HCT116 (cell line): ENCODE measurements at regions not wholly inside any gene's neighbourhood (a gene's known extent, or its start where the extent isn't known, plus 50 kb on each side); places are given as distances from the start of the nearest gene placed in this dataset.

ENCODE experiments used
- ATAC-seq: fragments of 200-7000 bp; cut with Tn5 transposase; 2 replicates; pipeline ENCODE4 v1.9.1; 2020; ENCODE audit warnings: mild to moderate bottlenecking, moderate library complexity
- BruUV-seq: library from RNA; stranded (reverse); fragments of 400-500 nt; replicated peaks from 2 replicates; lab custom pipeline; 2021; lab: Mats Ljungman, UMichigan
- CTCF ChIA-PET: fragments of 300-600 bp; sonication (Branson Sonifier 250); formaldehyde crosslinking; loops from one replicate; lab custom pipeline; 2021; ENCODE audit warnings: antibody characterized with exemption; lab: Charles Lee
- POLR2A ChIA-PET: fragments of 300-600, 350-600 bp; sonication (Branson Sonifier 250); formaldehyde crosslinking; loops from one replicate; lab custom pipeline; 2021; ENCODE audit warnings: antibody characterized with exemption; lab: Charles Lee
- RAD21 ChIA-PET, 2 experiments: fragments of 300-600 bp; sonication (Branson Sonifier 250); formaldehyde crosslinking; loops; one replicate each; lab custom pipeline; 2023; ENCODE audit warnings: low total read pairs in 2 of 2; ENCODE audit not compliant: uncharacterized antibody in 2 of 2, unreplicated experiment in 2 of 2, low non-redundant PET in 1 of 2; lab: Charles Lee
- DNase-seq: peaks from one replicate; pipeline ENCODE4 v3.0.0-alpha.2; 2010; ENCODE audit warnings: low read depth, low spot score
- H2AFZ ChIP-seq: fragments of 200-600 bp; shearing (Covaris generic), sonication (generic); 2 replicates; pipeline ENCODE4 v1.6.1; 2017; ENCODE audit warnings: low read depth, mixed run types, mixed read lengths, antibody characterized with exemption, low read length; ENCODE audit not compliant: poor library complexity, severe bottlenecking
- H3K27ac ChIP-seq: 2 replicates; pipeline ENCODE4 v1.5.1; 2012; ENCODE audit warnings: low read depth, low read length
- H3K27me3 ChIP-seq: fragments of 200-600 bp; sonication (generic); 2 replicates; pipeline ENCODE4 v1.6.1; 2016; ENCODE audit warnings: mixed run types, low read length, mixed read lengths; ENCODE audit not compliant: insufficient read depth
- H3K36me3 ChIP-seq, 2 experiments: fragments of 200-500 bp in 1 of 2; fragments of 200-600 bp in 1 of 2; sonication (Bioruptor generic) in 1 of 2; sonication (generic) in 1 of 2; 2 replicates each; pipeline versions ENCODE4 v1.5.1 to v1.6.1; 2014 to 2016; ENCODE audit warnings: low read length in 2 of 2, inconsistent platforms in 1 of 2, mixed read lengths in 1 of 2, mixed run types in 1 of 2; ENCODE audit not compliant: insufficient read depth in 2 of 2, control insufficient read depth in 1 of 2
- H3K4me1 ChIP-seq, 2 experiments: fragments of 200-600 bp in 1 of 2; sonication (generic) in 1 of 2; 2 replicates each; pipeline versions ENCODE4 v1.5.1 to v1.6.1; 2012 to 2017; ENCODE audit warnings: low read length in 2 of 2, inconsistent platforms in 1 of 2, mild to moderate bottlenecking in 1 of 2, mixed read lengths in 1 of 2, mixed run types in 1 of 2, moderate library complexity in 1 of 2; ENCODE audit not compliant: insufficient read depth in 2 of 2, control insufficient read depth in 1 of 2
- H3K4me2 ChIP-seq: fragments of 200-600 bp; sonication (generic); 2 replicates; pipeline ENCODE4 v1.6.1; 2017; ENCODE audit warnings: mixed run types, low read length, mixed read lengths
- H3K4me3 ChIP-seq, 2 experiments: fragments of 200-600 bp in 1 of 2; sonication (generic) in 1 of 2; replicated peaks in 1 of 2; 2 replicates each; pipeline ENCODE4 v1.5.1; 2011 to 2016; ENCODE audit warnings: low read length in 2 of 2, control low read depth in 1 of 2, low read depth in 1 of 2, mild to moderate bottlenecking in 1 of 2, mixed read lengths in 1 of 2, mixed run types in 1 of 2
- H3K79me2 ChIP-seq: fragments of 200-600 bp; sonication (generic); 2 replicates; pipeline ENCODE4 v1.6.1; 2017; ENCODE audit warnings: mild to moderate bottlenecking, mixed run types, low read length, moderate library complexity, mixed read lengths; ENCODE audit not compliant: insufficient read depth
- H3K9ac ChIP-seq: fragments of 200-600 bp; sonication (generic); 2 replicates; pipeline ENCODE4 v1.6.1; 2016; ENCODE audit warnings: low read length, mixed read lengths
- H3K9me2 ChIP-seq: fragments of 200-600 bp; sonication (generic), shearing (Covaris generic); 2 replicates; pipeline ENCODE4 v1.6.1; 2017; ENCODE audit warnings: mixed run types, mild to moderate bottlenecking, moderate library complexity; ENCODE audit not compliant: insufficient read depth
- H3K9me3 ChIP-seq, 2 experiments: fragments of 200-500 bp in 1 of 2; fragments of 200-600 bp in 1 of 2; sonication (Bioruptor generic) in 1 of 2; sonication (generic) in 1 of 2; 2 replicates each; pipeline ENCODE4 v1.6.1; 2014 to 2017; ENCODE audit warnings: low read length in 2 of 2, mixed read lengths in 2 of 2, inconsistent platforms in 1 of 2, low read depth in 1 of 2, mild to moderate bottlenecking in 1 of 2, mixed run types in 1 of 2, moderate library complexity in 1 of 2; ENCODE audit not compliant: control insufficient read depth in 1 of 2, insufficient read depth in 1 of 2
- H4K20me1 ChIP-seq: fragments of 200-600 bp; sonication (generic), shearing (Covaris generic); 2 replicates; pipeline ENCODE4 v1.6.1; 2017; ENCODE audit warnings: mixed run types, mild to moderate bottlenecking, moderate library complexity; ENCODE audit not compliant: insufficient read depth
- CBX3 ChIP-seq: IDR thresholded peaks from 2 replicates; pipeline ENCODE4 v1.6.1; 2012; ENCODE audit warnings: low read depth
- EGR1 ChIP-seq: IDR thresholded peaks from 2 replicates; pipeline ENCODE4 v1.6.1; 2012; ENCODE audit warnings: low read depth
- ELF1 ChIP-seq: IDR thresholded peaks from 2 replicates; pipeline ENCODE4 v1.6.1; 2012; ENCODE audit warnings: low read depth, borderline replicate concordance
- EZH2 ChIP-seq: fragments of 200-600 bp; sonication (generic); IDR thresholded peaks from 2 replicates; pipeline ENCODE4 v1.6.1; 2017; ENCODE audit warnings: antibody characterized with exemption, mixed run types
- EZH2phosphoT487 ChIP-seq: fragments of 200-600 bp; IDR thresholded peaks from 2 replicates; pipeline ENCODE4 v1.6.1; 2018; ENCODE audit warnings: antibody characterized with exemption, borderline replicate concordance
- FOSL1 ChIP-seq: IDR thresholded peaks from 2 replicates; pipeline ENCODE4 v1.6.1; 2012; ENCODE audit warnings: low read depth
- RAD21 ChIP-seq: IDR thresholded peaks from 2 replicates; pipeline ENCODE4 v1.6.1; 2012; ENCODE audit warnings: low read depth, mild to moderate bottlenecking
- SIN3A ChIP-seq: IDR thresholded peaks from 2 replicates; pipeline ENCODE4 v1.6.1; 2012; ENCODE audit warnings: low read depth
- SRF ChIP-seq: IDR thresholded peaks from 2 replicates; pipeline ENCODE4 v1.6.1; 2012; ENCODE audit warnings: low read depth
- TCF7L2 ChIP-seq: IDR thresholded peaks from 2 replicates; pipeline ENCODE4 v1.7.0; 2011; ENCODE audit warnings: borderline replicate concordance, inconsistent platforms; ENCODE audit not compliant: insufficient read depth, insufficient read length; ENCODE audit errors: extremely low read depth
- ZNF274 ChIP-seq: fragments of 200-500 bp; sonication (Bioruptor generic); IDR thresholded peaks from 2 replicates; pipeline ENCODE4 v1.6.1; 2014; ENCODE audit warnings: mild to moderate bottlenecking, low read depth, low read length, inconsistent platforms
- intact Hi-C: fragments of 100-400 bp; cut with micrococcal nuclease; formaldehyde crosslinking; loops from 2 replicates; pipeline ENCODE4 v1.10.0; 2022
- TF ChIP-seq, protein P1 (sequence below): IDR thresholded peaks from 2 replicates; pipeline ENCODE4 v1.6.1; 2012
- TF ChIP-seq, protein P2 (sequence below), 3 experiments: fragments of 200-600 bp in 1 of 3; sonication (generic) in 1 of 3; IDR thresholded peaks in 2 of 3; conservative IDR thresholded peaks in 1 of 3; 2 replicates each; pipeline ENCODE4 v1.5.1; 2012 to 2017; ENCODE audit warnings: low read depth in 2 of 3, low read length in 2 of 3, antibody characterized with exemption in 1 of 3, borderline replicate concordance in 1 of 3, control low read depth in 1 of 3, mild to moderate bottlenecking in 1 of 3, mixed read lengths in 1 of 3, mixed run types in 1 of 3, moderate library complexity in 1 of 3; ENCODE audit not compliant: insufficient read depth in 1 of 3
- TF ChIP-seq, protein P3 (sequence below): IDR thresholded peaks from 2 replicates; pipeline ENCODE4 v1.6.1; 2011; ENCODE audit warnings: mild to moderate bottlenecking, low read length, moderate library complexity; ENCODE audit not compliant: insufficient replicate concordance; ENCODE audit errors: extremely low read depth
- TF ChIP-seq, protein P4 (sequence below): IDR thresholded peaks from 2 replicates; pipeline ENCODE4 v1.6.1; 2012; ENCODE audit warnings: low read depth

GRCh38 chr5:56291661-56292374 lies 58.7 kb upstream of the ANKRD55 start:
- TF ChIP-seq EZH2phosphoT487 (no peak), TCF7L2 (no peak), EZH2 (no peak), SRF (no peak), FOSL1 (no peak), RAD21 (no peak), ZNF274 (no peak), ELF1 (no peak), SIN3A (no peak), EGR1 (no peak), CBX3 (no peak)
- TF ChIP-seq, protein P1, sequence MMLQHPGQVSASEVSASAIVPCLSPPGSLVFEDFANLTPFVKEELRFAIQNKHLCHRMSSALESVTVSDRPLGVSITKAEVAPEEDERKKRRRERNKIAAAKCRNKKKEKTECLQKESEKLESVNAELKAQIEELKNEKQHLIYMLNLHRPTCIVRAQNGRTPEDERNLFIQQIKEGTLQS = no peak
- TF ChIP-seq, protein P2, sequence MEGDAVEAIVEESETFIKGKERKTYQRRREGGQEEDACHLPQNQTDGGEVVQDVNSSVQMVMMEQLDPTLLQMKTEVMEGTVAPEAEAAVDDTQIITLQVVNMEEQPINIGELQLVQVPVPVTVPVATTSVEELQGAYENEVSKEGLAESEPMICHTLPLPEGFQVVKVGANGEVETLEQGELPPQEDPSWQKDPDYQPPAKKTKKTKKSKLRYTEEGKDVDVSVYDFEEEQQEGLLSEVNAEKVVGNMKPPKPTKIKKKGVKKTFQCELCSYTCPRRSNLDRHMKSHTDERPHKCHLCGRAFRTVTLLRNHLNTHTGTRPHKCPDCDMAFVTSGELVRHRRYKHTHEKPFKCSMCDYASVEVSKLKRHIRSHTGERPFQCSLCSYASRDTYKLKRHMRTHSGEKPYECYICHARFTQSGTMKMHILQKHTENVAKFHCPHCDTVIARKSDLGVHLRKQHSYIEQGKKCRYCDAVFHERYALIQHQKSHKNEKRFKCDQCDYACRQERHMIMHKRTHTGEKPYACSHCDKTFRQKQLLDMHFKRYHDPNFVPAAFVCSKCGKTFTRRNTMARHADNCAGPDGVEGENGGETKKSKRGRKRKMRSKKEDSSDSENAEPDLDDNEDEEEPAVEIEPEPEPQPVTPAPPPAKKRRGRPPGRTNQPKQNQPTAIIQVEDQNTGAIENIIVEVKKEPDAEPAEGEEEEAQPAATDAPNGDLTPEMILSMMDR (IDR thresholded peaks at IDR 0.05 in 2 of 3, conservative IDR thresholded peaks at IDR 0.05 in 1 of 3; ENCODE audit: borderline replicate concordance in 1 of 3, insufficient read depth in 1 of 3, low read depth in 2 of 3, low read length in 2 of 3) = no peak
- TF ChIP-seq, protein P3, sequence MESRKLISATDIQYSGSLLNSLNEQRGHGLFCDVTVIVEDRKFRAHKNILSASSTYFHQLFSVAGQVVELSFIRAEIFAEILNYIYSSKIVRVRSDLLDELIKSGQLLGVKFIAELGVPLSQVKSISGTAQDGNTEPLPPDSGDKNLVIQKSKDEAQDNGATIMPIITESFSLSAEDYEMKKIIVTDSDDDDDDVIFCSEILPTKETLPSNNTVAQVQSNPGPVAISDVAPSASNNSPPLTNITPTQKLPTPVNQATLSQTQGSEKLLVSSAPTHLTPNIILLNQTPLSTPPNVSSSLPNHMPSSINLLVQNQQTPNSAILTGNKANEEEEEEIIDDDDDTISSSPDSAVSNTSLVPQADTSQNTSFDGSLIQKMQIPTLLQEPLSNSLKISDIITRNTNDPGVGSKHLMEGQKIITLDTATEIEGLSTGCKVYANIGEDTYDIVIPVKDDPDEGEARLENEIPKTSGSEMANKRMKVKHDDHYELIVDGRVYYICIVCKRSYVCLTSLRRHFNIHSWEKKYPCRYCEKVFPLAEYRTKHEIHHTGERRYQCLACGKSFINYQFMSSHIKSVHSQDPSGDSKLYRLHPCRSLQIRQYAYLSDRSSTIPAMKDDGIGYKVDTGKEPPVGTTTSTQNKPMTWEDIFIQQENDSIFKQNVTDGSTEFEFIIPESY = no peak
- TF ChIP-seq, protein P4, sequence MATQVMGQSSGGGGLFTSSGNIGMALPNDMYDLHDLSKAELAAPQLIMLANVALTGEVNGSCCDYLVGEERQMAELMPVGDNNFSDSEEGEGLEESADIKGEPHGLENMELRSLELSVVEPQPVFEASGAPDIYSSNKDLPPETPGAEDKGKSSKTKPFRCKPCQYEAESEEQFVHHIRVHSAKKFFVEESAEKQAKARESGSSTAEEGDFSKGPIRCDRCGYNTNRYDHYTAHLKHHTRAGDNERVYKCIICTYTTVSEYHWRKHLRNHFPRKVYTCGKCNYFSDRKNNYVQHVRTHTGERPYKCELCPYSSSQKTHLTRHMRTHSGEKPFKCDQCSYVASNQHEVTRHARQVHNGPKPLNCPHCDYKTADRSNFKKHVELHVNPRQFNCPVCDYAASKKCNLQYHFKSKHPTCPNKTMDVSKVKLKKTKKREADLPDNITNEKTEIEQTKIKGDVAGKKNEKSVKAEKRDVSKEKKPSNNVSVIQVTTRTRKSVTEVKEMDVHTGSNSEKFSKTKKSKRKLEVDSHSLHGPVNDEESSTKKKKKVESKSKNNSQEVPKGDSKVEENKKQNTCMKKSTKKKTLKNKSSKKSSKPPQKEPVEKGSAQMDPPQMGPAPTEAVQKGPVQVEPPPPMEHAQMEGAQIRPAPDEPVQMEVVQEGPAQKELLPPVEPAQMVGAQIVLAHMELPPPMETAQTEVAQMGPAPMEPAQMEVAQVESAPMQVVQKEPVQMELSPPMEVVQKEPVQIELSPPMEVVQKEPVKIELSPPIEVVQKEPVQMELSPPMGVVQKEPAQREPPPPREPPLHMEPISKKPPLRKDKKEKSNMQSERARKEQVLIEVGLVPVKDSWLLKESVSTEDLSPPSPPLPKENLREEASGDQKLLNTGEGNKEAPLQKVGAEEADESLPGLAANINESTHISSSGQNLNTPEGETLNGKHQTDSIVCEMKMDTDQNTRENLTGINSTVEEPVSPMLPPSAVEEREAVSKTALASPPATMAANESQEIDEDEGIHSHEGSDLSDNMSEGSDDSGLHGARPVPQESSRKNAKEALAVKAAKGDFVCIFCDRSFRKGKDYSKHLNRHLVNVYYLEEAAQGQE = no peak
- H3K4me2 ChIP-seq = no peak overlapping the region
- RAD21 ChIA-PET = no interaction called here
- ATAC-seq (no peak), DNase-seq (no peak)
- no peaks in the 10 kb centered on the region for H3K79me2 ChIP-seq
- H3K36me3 ChIP-seq = no peaks in the 10 kb centered on the region
- no peak overlapping the region for H3K27ac ChIP-seq
- no peak overlapping the region for H2AFZ ChIP-seq
- POLR2A ChIA-PET = no interaction called here
- no peaks in the 10 kb centered on the region for H3K4me1 ChIP-seq
- H3K9me3 ChIP-seq = no peaks in the 10 kb centered on the region
- CTCF ChIA-PET = no interaction called here
- no TSS peak for BruUV-seq
- no peaks in the 10 kb centered on the region for H3K9me2 ChIP-seq
- H4K20me1 ChIP-seq = no peaks in the 10 kb centered on the region
- H3K27me3 ChIP-seq = no peaks in the 10 kb centered on the region
- H3K9ac ChIP-seq = no peak overlapping the region
- intact Hi-C loops = no loop called here
- no peak overlapping the region for H3K4me3 ChIP-seq
